OCI-M1 (cell line): ENCODE measurements at regions not wholly inside any gene's neighbourhood (a gene's known extent, or its start where the extent isn't known, plus 50 kb on each side); places are given as distances from the start of the nearest gene placed in this dataset.
A peak's percentile ranks its signal among the peaks of the same experiment; 100 is the strongest.

Experiments used
- DNase-seq: peaks from one replicate; lab custom pipeline; 2025; lab: John Stamatoyannopoulos, UW

- peak; percentile 43 for DNase-seq
Observed at GRCh38 chr4:177108708-177109107, 201.0 kb upstream of the NEIL3 start.

- no peak for DNase-seq
Observed at GRCh38 chr4:177109769-177110168, 199.9 kb upstream of the NEIL3 start.

DNA sequence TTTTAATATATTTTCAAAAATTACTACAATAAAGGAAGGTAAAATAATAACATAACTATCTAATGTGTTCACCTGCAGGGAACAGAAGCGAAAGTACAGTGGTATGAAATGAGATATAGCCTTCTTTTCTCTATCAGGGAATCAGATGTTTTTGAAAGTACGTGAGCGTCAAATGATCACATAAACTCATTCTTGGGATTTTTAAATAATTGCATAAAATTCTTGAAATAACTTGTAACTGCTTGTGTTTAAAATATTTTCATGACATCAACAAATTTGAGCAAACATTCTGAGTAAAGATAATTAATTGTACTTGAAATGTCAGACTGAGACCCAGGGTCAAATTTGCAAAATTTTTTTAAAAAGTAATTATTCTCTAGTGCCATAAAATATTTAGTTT lies 193.5 kb upstream of the NEIL3 start:
- DNase-seq = no peak

DNA sequence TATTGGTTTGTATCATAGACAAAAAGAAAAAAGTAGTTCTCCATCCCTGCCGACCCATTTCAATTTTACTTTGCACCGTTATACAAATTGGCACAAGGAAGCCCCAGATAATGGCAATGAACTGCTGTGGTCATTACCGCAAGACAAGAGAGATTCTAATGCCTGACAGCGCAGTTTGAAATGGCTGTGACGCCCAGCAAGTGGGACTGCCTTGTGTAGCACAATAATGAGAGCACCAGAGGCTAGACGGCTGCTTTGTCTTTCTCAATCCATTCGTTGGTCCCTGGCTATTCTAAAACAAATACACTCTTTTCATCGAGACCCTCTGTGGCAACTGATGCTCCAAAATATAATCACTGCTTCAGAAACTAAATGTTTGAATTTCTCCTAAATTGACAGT lies 192.4 kb upstream of the NEIL3 start:
- peak; percentile 87 for DNase-seq

- peak; percentile 16 for DNase-seq
Observed at GRCh38 chr4:177118596-177118995, 191.1 kb upstream of the NEIL3 start.

- no peak for DNase-seq
Observed at GRCh38 chr4:177119021-177119471, 190.6 kb upstream of the NEIL3 start.

GRCh38 chr4:177119691-177120090 lies 190.0 kb upstream of the NEIL3 start:
- DNase-seq = no peak

GRCh38 chr4:177123811-177124210 lies 185.9 kb upstream of the NEIL3 start:
- no peak for DNase-seq

DNA sequence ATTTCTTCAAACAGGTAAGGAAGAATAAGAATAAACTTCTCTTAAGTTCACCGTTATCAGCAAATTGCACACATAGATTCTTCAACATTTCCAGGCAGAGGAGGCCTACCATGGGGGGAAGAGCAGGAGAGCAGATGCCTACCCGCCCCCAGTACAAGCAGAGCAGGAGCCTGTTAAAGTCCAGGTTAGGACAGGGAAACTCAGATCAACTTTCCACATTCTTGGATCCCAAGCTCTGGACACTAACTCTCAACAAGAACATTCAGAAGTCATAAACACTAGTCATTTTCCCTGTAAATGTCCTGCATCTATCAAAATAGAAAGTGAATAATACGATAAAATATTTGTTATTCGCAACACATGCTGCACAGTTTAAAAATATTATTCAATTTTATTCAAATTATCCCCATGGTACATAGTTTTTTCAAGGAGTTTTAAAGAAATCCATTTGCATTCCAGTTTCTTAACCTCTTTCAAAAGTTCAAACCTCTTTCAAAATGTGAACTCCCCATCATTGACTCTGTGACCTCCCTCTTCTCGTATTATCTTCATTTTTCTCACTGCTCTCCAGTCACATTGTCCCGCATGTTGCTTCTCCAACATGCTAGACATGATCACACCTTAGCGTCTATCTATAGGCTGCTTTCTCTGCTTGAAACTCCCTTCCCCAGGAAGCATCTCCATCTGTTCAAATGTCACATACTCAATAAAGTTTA lies 185.2 kb upstream of the NEIL3 start:
- DNase-seq = peak; percentile 35

GRCh38 chr4:177125656-177126055 lies 184.0 kb upstream of the NEIL3 start:
- DNase-seq = no peak

DNA sequence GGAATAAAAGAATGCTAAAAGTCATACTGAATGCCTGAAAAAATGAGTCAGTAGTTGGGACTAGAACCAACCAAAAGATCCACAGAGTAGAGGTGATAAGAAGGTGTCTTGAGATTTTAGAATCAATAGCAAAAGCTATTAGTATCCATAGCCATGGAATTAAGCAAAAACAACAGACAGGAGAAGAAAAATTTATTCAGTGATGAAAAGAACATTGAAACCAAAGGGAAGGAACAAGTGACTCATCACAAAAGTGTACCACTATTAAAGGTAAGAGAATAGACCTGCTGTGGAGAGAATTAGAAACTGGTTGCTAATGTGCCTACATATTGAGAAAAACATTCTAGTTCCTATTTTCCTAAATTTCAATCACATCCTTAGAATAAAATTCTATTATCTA lies 182.0 kb upstream of the NEIL3 start:
- DNase-seq = no peak

- DNase-seq = no peak
Observed at GRCh38 chr4:177128306-177128705, 181.4 kb upstream of the NEIL3 start.

- no peak for DNase-seq
Observed at GRCh38 chr4:177131736-177132135, 177.9 kb upstream of the NEIL3 start.

DNA sequence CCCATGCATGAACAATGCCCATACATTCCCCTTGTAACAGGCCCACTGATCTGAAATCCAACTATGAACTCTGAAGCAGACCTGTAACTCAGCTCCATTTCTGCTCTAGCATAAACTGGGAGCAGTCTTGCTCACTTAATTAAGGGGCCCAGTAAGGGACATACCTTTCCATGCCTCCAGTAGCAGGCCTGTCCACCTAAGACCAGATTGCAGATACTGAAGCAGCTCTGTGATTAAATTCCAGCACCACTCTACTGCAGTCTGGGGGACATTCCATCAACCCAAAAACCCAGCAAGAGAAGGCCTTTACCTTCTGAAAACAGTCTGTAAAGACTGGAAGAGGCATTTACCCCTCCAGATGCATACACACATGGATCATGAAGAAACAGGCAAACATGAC lies 162.0 kb upstream of the NEIL3 start:
- DNase-seq = no peak

DNA sequence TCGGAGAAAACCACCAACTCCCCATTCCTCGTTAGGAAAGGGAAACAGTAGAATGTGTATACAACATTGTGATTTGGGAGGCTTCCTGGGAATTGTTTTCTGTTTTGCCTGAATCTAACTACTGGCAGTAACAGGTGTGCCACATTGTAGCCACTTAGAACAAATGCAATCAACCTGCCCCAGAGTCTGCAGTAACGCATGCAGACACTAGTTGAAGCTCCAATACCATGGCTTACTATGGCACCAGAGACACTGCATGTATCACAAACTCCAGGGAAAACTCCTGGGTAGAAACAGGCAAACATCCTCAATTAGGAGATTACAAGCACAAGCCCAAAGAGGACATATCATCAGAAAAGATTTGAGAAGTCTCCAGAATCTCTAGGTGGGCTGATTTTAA lies 154.2 kb upstream of the NEIL3 start:
- no peak for DNase-seq

DNA sequence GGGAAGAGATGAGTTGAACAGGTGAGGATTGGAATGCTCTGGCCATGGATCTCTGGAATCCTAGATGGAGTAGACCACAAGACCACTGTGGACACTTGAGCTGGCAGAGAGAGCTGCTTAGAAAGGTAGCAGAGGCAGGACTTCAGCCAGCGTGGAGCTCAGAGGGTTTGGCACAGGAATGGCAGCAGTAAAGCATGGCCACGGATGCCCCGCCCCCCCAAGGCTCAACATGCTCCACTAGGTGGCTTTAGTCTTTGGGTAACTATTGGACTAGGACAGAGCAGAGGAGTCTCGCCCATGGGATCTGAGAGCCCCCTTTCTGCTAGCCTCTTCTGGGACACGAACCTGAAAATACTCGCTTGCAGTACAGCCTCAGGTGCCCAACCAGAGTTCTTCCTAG lies 150.1 kb upstream of the NEIL3 start:
- DNase-seq = no peak

DNA sequence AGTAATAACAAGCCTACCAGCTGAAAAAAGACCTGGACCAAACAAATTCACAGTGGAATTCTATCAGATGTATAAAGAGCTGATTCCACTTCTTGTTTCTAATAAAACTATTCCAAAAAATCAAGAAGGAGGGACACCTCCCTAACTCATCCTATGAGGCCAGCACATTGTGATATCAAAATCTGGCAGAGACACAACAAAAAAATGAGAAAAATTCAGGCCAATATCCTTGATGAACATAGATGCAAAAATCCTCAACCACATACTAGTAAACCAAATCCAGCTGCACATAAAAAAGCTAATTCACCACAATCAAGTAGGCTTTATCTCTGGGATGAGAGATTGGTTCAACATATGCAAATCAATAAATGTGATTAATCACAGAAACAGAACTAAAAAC lies 147.9 kb upstream of the NEIL3 start:
- DNase-seq = no peak

GRCh38 chr4:177163532-177163931 lies 146.1 kb upstream of the NEIL3 start:
- peak; percentile 63 for DNase-seq

- DNase-seq = no peak
Observed at GRCh38 chr4:177171588-177171987, 138.1 kb upstream of the NEIL3 start.

GRCh38 chr4:177175473-177175872 lies 134.2 kb upstream of the NEIL3 start:
- DNase-seq = no peak

- no peak for DNase-seq
Observed at GRCh38 chr4:177177541-177178081, 132.1 kb upstream of the NEIL3 start.

GRCh38 chr4:177178246-177178645 lies 131.4 kb upstream of the NEIL3 start:
- DNase-seq = no peak

DNA sequence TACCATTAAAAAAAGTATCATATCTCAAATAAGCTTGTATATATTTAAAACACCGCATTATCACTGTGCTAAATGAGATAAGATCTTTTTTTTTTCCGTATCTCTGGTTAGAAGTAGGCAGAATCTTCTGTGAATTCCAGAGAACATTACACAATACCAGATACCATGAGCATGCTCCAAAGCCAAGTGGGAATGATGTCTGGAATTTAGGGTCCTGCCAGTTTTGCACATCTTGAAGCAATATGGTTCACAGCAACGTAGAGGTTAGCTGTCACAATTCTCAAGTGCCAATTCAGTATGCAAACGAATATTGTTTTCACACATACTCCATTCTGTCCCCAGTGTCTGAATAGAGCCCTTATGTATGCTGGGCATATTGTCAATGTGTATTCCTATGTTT lies 127.5 kb upstream of the NEIL3 start:
- DNase-seq = no peak

GRCh38 chr4:177182728-177183127 lies 126.9 kb upstream of the NEIL3 start:
- no peak for DNase-seq
